ENCODE measurements at regions not wholly inside any gene's neighbourhood (a gene's known extent, or its start where the extent isn't known, plus 50 kb on each side); places are given as distances from the start of the nearest gene placed in this dataset.

GRCh38 chr12:63052696-63053095 lies 98.3 kb downstream of the AVPR1A start:
- TF ChIP-seq CTCF (IDR thresholded peaks at IDR 0.05; ENCODE audit: extremely low read depth in 1 of 2, insufficient read depth in 1 of 2, low read depth in 1 of 2, low read length in 2 of 2) = no peak
- TF ChIP-seq MAX (IDR thresholded peaks at IDR 0.05; ENCODE audit: insufficient read depth, insufficient read length) = no peak

Measured in endothelial cell of umbilical vein (primary cell).